GM23248 (cell line): ENCODE measurements at regions not wholly inside any gene's neighbourhood (a gene's known extent, or its start where the extent isn't known, plus 50 kb on each side); places are given as distances from the start of the nearest gene placed in this dataset.

Experiments used
- DNase-seq: peaks from one replicate; pipeline ENCODE4 v3.0.0-alpha.2; 2015
- H2AFZ ChIP-seq: fragments of 200-600 bp; sonication (generic); 2 replicates; pipeline ENCODE4 v1.6.1; 2016; ENCODE audit warnings: antibody characterized with exemption
- H3F3A ChIP-seq: fragments of 200-600 bp; sonication (generic); 2 replicates; pipeline ENCODE4 v1.6.1; 2016; ENCODE audit warnings: mild to moderate bottlenecking, antibody characterized with exemption, mixed run types; ENCODE audit not compliant: insufficient read depth
- H3K27ac ChIP-seq: fragments of 200-600 bp; sonication (generic); 2 replicates; pipeline ENCODE4 v1.5.1; 2016; ENCODE audit warnings: mild to moderate bottlenecking
- H3K27me3 ChIP-seq: fragments of 200-600 bp; sonication (generic); replicated peaks from 2 replicates; pipeline ENCODE4 v1.6.1; 2016; ENCODE audit warnings: mild to moderate bottlenecking; ENCODE audit not compliant: insufficient read depth
- H3K36me3 ChIP-seq: fragments of 200-600 bp; sonication (generic); 2 replicates; pipeline ENCODE4 v1.6.1; 2016; ENCODE audit warnings: low read depth, mild to moderate bottlenecking
- H3K4me1 ChIP-seq: fragments of 200-600 bp; sonication (generic); 2 replicates; pipeline ENCODE4 v1.6.1; 2016; ENCODE audit warnings: mild to moderate bottlenecking; ENCODE audit not compliant: insufficient read depth
- H3K4me2 ChIP-seq: fragments of 200-600 bp; sonication (generic); one replicate; pipeline ENCODE4 v1.6.1; 2016; ENCODE audit warnings: mild to moderate bottlenecking; ENCODE audit not compliant: unreplicated experiment
- H3K4me3 ChIP-seq: fragments of 200-600 bp; sonication (generic); 2 replicates; pipeline ENCODE4 v1.5.1; 2016; ENCODE audit warnings: mild to moderate bottlenecking
- H3K79me2 ChIP-seq: fragments of 200-600 bp; sonication (generic); 2 replicates; pipeline ENCODE4 v1.6.1; 2016; ENCODE audit warnings: mild to moderate bottlenecking; ENCODE audit not compliant: insufficient read depth
- H3K9ac ChIP-seq: fragments of 200-600 bp; sonication (generic); 2 replicates; pipeline ENCODE4 v1.6.1; 2016; ENCODE audit warnings: mild to moderate bottlenecking
- H3K9me2 ChIP-seq: fragments of 200-600 bp; sonication (generic); 2 replicates; pipeline ENCODE4 v1.6.1; 2016; ENCODE audit warnings: mixed run types, mild to moderate bottlenecking, moderate library complexity; ENCODE audit not compliant: insufficient read depth
- H3K9me3 ChIP-seq: fragments of 200-600 bp; sonication (generic); one replicate; pipeline ENCODE4 v1.6.1; 2017; ENCODE audit warnings: low read depth
- H4K20me1 ChIP-seq: fragments of 200-600 bp; sonication (generic); 2 replicates; pipeline ENCODE4 v1.6.0; 2016; ENCODE audit not compliant: insufficient read depth
- EZH2 ChIP-seq: fragments of 200-600 bp; sonication (generic); IDR thresholded peaks from 2 replicates; pipeline ENCODE4 v1.6.1; 2018; ENCODE audit warnings: antibody characterized with exemption, mild to moderate bottlenecking; ENCODE audit not compliant: insufficient read depth, poor library complexity, severe bottlenecking
- EZH2phosphoT487 ChIP-seq: fragments of 200-600 bp; sonication (generic); IDR thresholded peaks from 2 replicates; pipeline ENCODE4 v1.6.1; 2018; ENCODE audit warnings: antibody characterized with exemption, moderate library complexity, mild to moderate bottlenecking, low read depth; ENCODE audit not compliant: insufficient read depth
- WGBS, 2 experiments: methylation state at CpG; one replicate each; pipeline ENCODE4 v1.1.6; 2015 to 2017; ENCODE audit warnings: low lambda C conversion rate in 2 of 2, low coverage in 1 of 2; ENCODE audit errors: missing lambda C conversion rate in 2 of 2; 5-methylcytosine and 5-hydroxymethylcytosine counted together
- in situ Hi-C: fragments of 300-500 bp; cut with MboI; formaldehyde crosslinking; loops from 2 replicates; pipeline ENCODE4 v1.15.0; 2020

DNA sequence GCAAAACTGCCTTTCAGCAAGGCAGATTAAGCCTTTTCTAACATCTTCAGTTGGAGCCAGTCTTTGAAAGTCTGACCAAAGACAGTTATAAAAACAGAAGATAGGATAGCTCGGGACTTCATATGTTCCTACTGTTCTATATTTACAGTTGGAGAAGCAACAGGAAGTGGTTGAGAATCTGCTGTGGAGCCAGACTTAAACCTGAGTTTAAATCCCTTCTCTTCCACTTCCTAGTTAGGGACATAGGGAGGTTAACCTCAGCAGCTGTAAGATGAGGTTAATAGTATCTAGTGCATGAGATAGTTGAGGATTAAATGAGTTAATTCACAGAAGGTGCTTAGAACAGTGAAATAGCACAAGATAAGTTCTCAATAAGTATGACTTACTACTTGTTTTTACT lies 84.5 kb upstream of the FREM1 start:
- Histone ChIP-seq H3K4me3 (no peak overlapping the region), H2AFZ (peak overlapping the region; percentile 97), H3F3A (peaks cover 19% of the 10 kb centered on the region; the same call in 1 of the 2 replicates), H3K9me3 (no peaks in the 10 kb centered on the region), H3K9me2 (no peaks in the 10 kb centered on the region), H3K36me3 (no peaks in the 10 kb centered on the region), H4K20me1 (no peaks in the 10 kb centered on the region), H3K27ac (no peak overlapping the region), H3K4me2 (peak overlapping the region; percentile 92), H3K79me2 (peaks cover 20% of the 10 kb centered on the region), H3K27me3 (no peaks in the 10 kb centered on the region), H3K4me1 (peaks cover 18% of the 10 kb centered on the region), H3K9ac (no peak overlapping the region)
- no peak for DNase-seq
- in situ Hi-C loops = no loop called here
- WGBS, 2 experiments = 11 to 25% methylated on average over 1 of the region's 1 CpG
- TF ChIP-seq EZH2phosphoT487 (no peak), EZH2 (no peak)

DNA sequence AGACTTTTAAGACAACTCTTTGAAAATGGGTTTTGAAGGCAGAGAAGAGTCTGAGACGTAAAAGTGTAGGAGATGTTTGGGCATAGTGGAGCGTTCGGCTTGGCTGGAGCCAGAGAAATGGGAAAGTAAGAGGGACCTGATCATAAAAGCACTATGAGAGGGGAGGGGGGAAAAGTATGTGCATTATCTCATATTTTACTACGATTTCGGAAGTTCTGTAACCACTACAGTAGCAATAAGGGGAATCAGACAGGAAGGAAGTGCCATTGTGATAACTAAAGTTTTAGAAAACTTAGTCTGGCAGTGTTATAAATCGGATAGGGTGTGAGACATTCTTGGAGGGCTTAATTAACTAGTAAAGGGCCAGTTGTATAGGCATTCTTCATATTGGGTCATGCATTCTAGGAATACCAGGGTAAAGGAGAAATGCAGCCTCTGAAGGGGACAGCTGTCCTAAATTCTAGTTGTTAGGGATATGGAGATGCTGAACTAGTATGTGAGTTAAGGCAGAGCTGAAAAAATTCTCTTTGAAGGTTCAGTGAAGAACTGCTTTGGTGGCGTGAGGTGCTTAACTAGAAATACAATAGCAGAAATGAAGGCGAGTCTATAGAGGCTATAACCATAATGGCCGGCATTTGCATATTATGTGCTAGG lies 83.8 kb upstream of the FREM1 start:
- Histone ChIP-seq H3F3A (peaks cover 19% of the 10 kb centered on the region; the same call in 1 of the 2 replicates), H3K9me3 (no peaks in the 10 kb centered on the region), H3K4me3 (peak overlapping the region; percentile 88), H3K36me3 (no peaks in the 10 kb centered on the region), H3K27ac (peak overlapping the region; percentile 81), H3K4me1 (peaks cover 23% of the 10 kb centered on the region), H3K27me3 (no peaks in the 10 kb centered on the region), H3K9me2 (no peaks in the 10 kb centered on the region), H3K79me2 (peaks cover 20% of the 10 kb centered on the region), H2AFZ (peak overlapping the region; percentile 97), H4K20me1 (no peaks in the 10 kb centered on the region), H3K4me2 (peak overlapping the region; percentile 92), H3K9ac (peak overlapping the region; percentile 91)
- WGBS, 2 experiments = 36% methylated on average over 9 of the region's 9 CpGs
- DNase-seq = peak; percentile 13
- TF ChIP-seq EZH2phosphoT487 (no peak), EZH2 (no peak)
- in situ Hi-C loops = no loop called here

DNA sequence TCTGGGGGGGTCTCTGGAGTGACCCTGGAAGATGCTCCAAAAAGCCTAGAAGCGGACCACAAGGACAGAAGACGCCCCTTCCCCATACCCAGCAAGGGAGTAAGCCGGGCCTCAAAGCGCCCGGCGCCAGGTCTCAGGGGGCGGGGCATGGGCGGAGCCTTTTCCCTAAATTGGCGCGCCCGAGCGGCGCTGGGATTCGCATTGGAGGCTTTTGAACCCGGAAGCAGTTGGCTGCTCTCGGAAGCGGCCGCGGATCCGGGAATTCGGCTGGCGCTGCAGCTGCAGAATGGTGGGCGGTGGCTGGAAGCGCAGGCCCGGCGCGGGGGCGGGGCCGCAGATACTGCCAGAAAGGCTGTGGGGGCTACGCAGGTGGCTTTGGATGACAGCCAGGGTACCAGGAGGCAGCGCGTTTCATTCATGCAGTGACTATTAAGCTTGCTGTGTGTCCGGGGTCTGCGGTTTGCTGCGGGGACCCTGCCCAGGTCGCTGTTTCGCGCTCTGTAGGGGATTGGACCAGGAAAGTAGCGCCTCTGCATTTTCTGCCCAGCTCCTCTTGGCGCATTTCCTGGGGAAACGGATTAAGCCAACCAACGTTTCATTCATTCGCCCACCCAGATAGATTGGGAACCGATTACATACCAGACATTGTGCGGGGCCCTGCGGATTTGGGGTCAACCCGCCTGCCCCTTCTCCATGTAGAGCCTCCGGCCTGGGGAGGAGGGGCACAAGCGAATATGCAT lies 83.0 kb upstream of the FREM1 start:
- Histone ChIP-seq H3K9me3 (no peaks in the 10 kb centered on the region), H3K9me2 (no peaks in the 10 kb centered on the region), H3K4me3 (peak overlapping the region; percentile 88), H3K4me1 (peaks cover 23% of the 10 kb centered on the region), H4K20me1 (no peaks in the 10 kb centered on the region), H3K27ac (peak overlapping the region; percentile 81), H3K79me2 (peaks cover 20% of the 10 kb centered on the region), H3K27me3 (no peaks in the 10 kb centered on the region), H2AFZ (peak overlapping the region; percentile 97), H3K9ac (peak overlapping the region; percentile 91), H3K4me2 (peak overlapping the region; percentile 92), H3K36me3 (no peaks in the 10 kb centered on the region), H3F3A (peaks cover 19% of the 10 kb centered on the region; the same call in 1 of the 2 replicates)
- in situ Hi-C loops = no loop called here
- TF ChIP-seq EZH2 = no peak
- no peak for TF ChIP-seq EZH2phosphoT487
- DNase-seq = peak; percentile 99
- 1% methylated on average over 45 to 46 of the region's 49 CpGs for WGBS, 2 experiments

GRCh38 chr9:14992516-14992915 lies 82.3 kb upstream of the FREM1 start:
- H3K36me3 ChIP-seq = no peaks in the 10 kb centered on the region
- no peaks in the 10 kb centered on the region for H3K9me2 ChIP-seq
- H3K4me3 ChIP-seq = peak overlapping the region; percentile 88
- in situ Hi-C loops = no loop called here
- H3K27ac ChIP-seq = peak overlapping the region; percentile 81
- peak overlapping the region; percentile 91 for H3K9ac ChIP-seq
- 1 to 2% methylated on average over 5 of the region's 5 CpGs for WGBS, 2 experiments
- no peak for TF ChIP-seq EZH2phosphoT487
- no peak for TF ChIP-seq EZH2
- no peaks in the 10 kb centered on the region for H3K27me3 ChIP-seq
- H3K79me2 ChIP-seq = peaks cover 20% of the 10 kb centered on the region
- peak overlapping the region; percentile 97 for H2AFZ ChIP-seq
- H3K4me2 ChIP-seq = peak overlapping the region; percentile 92
- peaks cover 23% of the 10 kb centered on the region for H3K4me1 ChIP-seq
- DNase-seq = peak; percentile 53
- peaks cover 19% of the 10 kb centered on the region; the same call in 1 of the 2 replicates for H3F3A ChIP-seq
- no peaks in the 10 kb centered on the region for H3K9me3 ChIP-seq
- no peaks in the 10 kb centered on the region for H4K20me1 ChIP-seq
